Posterior vena cava (tissue), 2 donors: ENCODE measurements at regions not wholly inside any gene's neighbourhood (a gene's known extent, or its start where the extent isn't known, plus 50 kb on each side); places are given as distances from the start of the nearest gene placed in this dataset.

ENCODE experiments used
- DNase-seq: peaks from one replicate; pipeline ENCODE4 v3.0.0-alpha.2; 2020; ENCODE audit warnings: low spot score
- intact Hi-C, 2 donors: fragments of 100-400 bp; cut with DNase I; formaldehyde crosslinking; loops; one replicate each; pipeline versions ENCODE4 v1.14.1 to v1.14.2; 2022 to 2023
- donor health status: DM: yes; HTN: yes; CAD: no.
- donor health status: DM: yes; HTN: yes; CAD: no.

DNA sequence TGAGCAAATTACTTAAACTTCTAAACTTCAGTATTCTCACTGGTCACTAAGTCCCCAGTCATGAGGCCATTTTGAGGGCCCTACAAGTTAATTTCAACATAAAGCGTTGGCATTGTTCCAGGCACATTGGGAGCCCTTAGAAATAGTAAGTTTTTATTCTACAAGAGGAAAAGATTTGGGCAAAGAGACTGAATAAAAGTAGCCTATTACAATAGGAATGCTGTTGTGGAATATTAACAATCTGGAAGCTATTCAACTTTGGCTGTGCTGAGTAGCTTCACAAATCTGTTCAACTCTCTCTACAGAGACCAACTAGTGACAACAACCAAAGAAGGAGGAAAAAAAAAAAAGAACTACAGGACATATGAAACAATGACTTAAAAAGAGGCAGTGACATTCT lies 1287.5 kb upstream of the NXPH2 start:
- intact Hi-C loops = no loop called here
- no peak for DNase-seq

DNA sequence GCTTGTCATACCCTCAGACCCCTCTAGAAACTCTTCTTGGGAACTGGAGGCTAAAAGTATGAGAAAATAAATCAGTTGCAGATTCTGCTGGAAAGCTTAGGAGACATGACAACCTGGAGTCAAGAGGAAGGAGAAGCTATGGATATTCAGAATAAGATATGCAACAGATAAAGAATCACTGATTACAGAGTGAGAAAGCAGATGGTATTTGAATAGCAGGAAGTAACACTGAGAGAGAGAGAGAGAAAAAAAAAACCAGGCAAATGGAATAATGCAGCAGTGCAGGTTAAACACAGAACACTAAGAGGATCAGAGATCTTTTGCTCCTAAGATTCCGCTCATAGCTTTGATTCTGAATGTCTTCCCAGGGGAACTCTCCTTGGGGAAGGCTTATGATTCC lies 1284.1 kb upstream of the NXPH2 start:
- DNase-seq = no peak
- intact Hi-C loops = no loop called here

DNA sequence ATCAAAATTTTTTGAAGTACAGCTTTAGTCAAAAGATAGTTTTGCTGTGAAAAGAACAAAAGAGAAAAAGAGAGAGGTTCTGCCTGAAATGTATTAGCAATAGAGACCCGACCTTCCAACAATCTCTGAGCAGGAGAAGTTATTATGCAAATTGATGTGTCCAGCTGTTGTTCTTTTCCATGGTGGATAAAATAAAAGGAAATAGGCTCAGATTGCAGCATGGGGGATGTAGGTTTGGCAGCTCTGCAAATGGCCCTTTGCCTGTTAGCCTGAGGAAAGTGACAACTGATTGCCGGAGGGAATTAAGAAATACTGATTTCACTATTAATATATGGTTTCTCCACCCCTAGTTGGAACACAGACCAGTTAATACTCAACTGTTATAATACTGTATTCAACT lies 1283.2 kb upstream of the NXPH2 start:
- no peak for DNase-seq
- intact Hi-C loops = no loop called here

DNA sequence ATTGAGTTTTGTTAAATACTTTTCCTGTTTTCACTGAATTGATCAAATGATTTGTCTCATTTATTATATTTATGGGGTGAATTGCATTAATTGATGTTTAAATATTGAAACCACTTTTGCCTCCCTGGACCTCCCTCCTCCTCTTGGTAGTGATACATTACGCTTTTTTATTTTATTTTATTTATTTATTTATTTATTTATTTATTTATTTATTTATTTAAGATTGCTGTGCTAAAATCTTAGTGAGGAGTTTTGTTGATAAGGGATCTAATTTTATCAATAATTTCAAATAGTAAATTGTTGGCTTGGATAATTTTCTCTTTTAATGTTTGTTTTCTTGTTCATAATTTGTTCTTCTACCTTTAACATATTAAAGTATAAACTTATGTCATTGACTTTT lies 1281.0 kb upstream of the NXPH2 start:
- DNase-seq = no peak
- intact Hi-C loops = no loop called here

DNA sequence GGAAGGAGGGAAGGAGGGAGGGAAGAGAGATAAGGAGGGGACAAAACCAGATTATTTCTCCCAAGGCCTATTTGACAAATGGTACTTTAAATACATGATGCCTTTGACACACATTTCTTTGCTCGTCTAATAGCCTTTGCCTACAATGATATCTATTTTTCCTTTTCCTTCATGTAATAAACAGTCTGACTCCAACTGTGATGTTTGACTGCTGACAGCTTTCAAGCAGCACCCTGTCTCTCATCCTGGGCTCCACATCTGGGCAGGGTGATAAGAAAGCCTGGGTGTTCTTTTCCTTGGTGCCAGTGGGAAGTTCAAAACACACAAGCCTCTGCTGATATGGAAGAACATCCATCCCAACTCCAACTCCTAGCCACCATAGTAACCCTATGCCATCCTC lies 1277.7 kb upstream of the NXPH2 start:
- intact Hi-C loops = no loop called here

DNA sequence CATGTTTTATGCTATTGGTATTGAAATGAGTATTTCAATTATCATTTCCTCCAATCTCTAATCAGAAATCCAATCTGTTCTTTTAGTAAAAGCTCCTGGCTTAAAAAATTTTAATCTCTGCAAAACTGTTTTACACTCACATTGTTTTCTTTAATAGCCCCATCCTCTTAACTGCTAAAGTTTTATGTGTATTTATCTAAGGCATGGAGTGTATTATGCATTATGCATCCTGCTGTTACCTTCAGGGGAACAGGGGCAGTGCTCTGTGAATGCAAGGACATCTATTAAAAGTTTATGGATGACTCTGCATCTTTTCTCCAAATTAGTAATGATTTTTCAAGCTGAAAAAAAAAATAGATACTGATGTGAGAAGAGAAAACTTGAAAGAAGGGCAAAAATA lies 1261.6 kb upstream of the NXPH2 start:
- intact Hi-C loops = no loop called here
- no peak for DNase-seq

More for the DNA sequence above, 1277.7 kb upstream of the NXPH2 start:
- DNase-seq = no peak

DNA sequence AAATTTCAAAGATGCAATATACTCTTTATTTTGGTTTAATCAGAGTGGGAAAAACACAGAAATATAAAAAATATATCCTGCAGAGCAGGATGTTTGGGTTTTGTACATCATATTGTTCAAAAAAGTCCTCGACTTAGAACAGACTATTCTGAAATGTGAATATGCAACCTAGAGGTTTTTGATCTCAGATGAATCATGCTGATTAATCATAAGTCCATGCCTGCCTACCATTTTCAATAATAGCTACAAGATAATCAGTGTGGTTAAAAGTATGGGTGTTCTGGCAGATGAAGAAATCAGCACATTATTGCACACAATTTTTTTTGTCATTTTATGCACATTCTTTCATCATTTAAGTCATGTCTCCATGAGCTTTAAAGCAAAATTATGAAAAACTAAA lies 1261.0 kb upstream of the NXPH2 start:
- no peak for DNase-seq
- intact Hi-C loops = no loop called here

DNA sequence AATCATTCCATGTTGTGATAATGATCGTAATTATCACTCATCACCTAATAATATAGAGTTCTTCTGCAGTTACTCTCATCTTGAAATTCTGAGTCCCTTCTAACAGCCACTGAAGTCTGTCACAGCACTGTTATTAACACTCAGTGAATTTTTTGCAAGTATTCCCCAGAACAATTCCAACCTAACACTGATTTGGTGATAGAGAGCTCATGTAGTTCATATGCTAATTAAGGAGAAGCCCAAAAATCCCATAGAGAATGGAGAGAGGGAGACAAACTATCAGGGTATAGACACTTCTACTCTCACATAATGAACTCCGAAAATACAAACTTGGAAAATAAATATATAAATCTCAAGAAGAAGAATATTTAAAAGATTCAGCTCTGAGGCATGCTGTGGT lies 1253.4 kb upstream of the NXPH2 start:
- DNase-seq = no peak
- intact Hi-C loops = no loop called here

DNA sequence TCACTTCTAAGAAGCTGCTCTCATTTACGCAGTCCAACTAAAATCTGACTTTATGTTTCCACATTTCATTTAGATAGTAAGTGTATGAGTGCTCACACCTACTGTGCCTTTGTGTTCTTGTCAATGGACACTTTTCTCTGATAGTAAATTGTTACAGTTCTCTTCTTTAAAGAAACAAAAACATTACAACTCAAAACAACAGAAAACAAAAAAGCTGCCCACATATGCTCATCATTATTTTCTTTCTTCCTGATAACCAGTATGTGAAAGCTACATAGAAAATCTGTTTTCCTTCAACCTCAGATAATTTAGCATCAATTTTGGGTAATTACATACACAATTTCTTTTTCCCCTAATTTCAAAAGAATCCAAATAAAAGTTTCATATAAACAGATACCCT lies 1247.8 kb upstream of the NXPH2 start:
- intact Hi-C loops = no loop called here
- DNase-seq = no peak

DNA sequence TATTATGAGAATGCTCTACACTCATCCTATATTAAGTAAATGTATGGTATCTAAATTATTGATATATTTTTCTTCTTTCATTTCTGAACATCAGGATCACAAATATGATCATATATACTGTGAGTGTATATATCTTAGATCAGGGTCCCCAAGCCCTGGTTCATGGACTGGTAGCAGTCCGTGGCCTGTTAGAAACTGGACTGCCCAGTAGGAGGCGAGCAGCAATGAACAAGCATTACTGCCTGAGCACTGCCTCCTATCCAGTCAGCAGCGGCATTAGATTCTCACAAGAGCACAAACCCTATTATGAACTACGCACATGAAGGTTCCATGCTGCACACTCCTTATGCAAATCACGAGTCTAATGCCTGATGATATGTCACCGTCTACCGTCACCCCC lies 1247.1 kb upstream of the NXPH2 start:
- intact Hi-C loops = no loop called here

DNA sequence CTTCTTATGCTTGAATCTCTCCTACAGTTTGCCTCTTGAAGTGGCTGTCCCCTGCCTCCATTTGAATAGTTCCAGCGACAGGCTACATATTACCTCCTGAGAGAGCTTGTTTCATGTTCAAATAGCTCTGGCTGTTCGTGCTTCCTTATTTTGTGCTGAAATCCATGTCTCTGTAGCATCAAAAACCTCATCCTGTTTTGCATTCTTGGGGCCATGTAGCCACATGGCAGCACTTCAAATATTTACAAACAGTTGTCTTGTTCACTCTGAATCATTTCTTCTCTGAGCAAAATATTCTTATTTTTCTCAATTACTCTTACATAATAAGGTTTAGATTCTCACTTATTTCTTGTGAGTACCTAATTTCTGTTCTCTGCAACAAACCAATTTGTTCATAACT lies 1243.1 kb upstream of the NXPH2 start:
- intact Hi-C loops = no loop called here
- DNase-seq = no peak

More for the DNA sequence above, 1247.1 kb upstream of the NXPH2 start:
- DNase-seq = no peak

DNA sequence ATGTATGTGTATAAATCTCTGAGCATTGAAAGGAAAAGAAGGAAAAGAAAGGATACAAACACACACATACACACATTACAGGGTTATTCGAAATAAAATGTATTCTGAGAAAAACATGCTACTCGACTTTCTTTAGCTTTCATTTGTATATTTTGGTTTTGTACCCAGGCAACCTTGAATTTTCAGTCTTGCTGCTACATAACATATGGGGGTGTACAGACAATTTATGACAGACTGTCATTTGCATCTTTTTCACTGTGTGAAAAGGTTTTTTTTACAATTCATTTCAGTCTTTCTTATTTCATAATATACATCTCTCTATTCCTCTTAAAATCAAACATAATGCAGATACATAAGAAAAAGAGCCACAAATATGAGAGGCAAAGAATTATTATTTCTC lies 1238.4 kb upstream of the NXPH2 start:
- intact Hi-C loops = no loop called here
- DNase-seq = no peak

DNA sequence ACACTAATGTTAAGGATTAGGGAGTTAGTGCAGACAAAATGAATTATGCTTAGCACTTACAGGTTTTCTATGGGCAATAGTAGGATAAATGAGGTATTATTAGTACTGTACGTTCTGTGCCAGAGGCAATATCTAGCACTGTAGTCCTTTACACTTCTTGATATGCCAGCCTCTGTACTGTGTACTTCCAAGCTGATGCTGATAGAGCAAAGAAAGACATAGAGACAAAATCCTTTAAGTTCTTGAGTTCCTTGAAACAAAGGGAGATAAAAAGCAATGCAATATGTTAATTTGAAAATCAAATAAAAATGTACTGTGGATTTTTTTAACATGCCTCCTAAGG lies 1234.0 kb upstream of the NXPH2 start:
- intact Hi-C loops = no loop called here
- no peak for DNase-seq

DNA sequence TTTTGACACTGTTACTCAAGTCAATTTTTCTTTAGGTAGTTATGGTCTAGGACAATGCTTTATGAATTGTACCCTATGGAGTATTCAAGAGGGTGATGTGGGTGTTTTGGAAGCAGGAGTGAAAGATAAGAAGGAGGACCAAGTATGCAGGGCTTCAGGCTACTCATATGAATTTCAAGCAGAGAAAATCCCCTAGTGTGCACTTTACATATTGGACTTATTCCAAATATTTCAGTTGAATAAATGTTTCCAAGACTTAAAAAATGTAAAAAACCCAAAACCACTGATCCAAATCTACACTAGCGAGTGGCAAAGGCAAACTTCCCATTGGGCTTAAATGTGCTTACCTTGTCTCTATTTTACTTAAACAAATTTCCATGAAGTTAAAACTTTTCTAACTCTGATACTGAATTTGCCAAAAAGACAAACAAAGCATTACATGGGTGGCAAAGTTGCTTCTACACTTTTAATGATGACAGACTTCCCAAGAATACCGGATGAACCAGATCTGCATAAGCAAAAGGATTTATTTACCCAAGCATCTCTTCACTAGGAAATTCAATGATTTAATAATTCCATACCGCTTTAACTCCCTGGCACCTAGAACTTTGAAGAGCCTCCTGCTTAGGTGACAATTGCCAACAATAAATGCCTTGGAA lies 1233.5 kb upstream of the NXPH2 start:
- intact Hi-C loops = no loop called here
- DNase-seq = no peak

DNA sequence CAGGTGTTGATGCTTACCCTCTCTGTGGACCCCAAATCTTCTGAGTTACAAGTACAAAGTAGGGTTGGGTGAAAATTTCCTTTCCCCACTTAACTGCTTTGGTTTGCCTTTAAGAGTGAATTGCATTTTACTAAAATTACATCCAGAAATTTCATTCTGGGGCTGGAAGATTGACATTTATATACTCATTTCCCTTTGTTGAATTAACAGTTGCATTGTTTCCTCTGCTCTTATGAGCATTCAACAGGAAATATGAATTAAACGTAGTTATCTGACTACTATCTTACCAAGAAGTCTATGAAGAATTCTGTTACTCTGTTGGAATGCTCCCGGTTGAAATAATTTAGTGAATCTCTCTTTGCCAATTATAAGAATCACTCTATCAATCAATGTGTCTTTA lies 1231.1 kb upstream of the NXPH2 start:
- DNase-seq = no peak
- intact Hi-C loops = no loop called here

DNA sequence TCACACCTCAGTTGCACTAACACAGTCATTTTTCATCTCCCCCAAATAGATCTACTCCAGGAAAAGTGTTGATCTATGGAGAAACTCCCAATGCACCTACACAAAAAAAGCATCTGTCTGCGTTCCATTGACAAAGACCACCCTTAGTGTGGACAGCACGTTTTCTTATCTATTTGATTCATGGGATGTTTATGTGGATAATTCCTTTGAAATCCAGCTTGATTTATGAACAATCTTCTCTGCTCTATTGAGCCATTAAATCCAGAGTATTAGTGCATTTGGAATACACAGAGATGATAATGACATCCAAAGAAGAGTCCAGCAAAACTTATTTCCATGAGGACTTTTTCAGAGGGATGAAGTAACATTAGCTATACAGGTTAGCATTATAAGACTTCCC lies 1221.9 kb upstream of the NXPH2 start:
- intact Hi-C loops = no loop called here
- no peak for DNase-seq

DNA sequence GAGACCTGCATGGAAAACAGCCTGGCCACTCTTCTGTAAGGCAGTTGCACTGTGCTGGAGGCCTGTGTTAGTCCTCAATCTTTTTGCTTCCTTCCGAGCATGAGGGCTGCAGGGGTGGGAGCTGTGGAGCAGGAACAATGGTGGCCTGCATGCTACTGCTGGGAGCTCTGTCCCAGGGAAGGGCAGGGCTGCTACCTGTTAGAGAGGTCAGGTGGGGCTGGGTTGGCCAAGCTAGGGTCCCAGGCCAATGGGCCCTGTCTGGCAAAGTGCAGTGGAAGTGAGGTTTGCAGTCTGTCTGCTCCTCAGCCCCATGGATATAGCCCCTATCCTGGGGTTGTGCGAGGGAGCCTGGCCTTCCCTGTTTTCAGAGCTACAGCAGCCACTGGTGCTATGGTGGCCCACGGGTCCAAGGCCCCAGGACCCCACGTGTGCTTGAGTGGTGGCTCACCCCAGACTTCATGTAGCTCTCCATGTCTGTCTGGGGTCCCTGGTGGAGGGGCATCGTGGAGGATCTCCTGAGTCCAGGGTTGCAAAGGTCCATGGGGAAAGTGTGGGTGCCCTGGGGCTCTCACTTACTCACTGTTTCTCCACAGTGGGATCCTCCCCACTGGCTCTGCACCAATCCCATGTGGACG lies 1212.6 kb upstream of the NXPH2 start:
- intact Hi-C loops = no loop called here
- no peak for DNase-seq

DNA sequence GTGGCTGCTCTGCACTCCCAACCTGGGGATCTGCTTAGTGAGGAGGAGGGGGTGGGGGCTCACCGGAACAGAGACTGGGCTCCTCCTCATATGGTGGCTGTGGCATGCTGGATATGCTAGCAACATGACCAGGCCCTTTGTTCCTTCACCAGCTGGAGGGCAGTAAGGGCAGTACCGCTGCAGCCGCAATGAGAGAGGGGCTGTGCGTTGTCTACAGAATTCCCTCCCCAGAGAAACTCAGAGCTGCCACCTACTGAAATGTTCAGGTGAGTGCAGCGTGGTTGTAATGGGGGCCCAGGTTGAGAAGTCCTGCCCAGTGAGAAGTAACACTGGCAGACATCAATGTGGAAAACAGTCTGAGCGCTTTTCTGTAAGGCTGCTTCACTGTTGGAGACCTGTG lies 1211.9 kb upstream of the NXPH2 start:
- intact Hi-C loops = no loop called here
- no peak for DNase-seq

DNA sequence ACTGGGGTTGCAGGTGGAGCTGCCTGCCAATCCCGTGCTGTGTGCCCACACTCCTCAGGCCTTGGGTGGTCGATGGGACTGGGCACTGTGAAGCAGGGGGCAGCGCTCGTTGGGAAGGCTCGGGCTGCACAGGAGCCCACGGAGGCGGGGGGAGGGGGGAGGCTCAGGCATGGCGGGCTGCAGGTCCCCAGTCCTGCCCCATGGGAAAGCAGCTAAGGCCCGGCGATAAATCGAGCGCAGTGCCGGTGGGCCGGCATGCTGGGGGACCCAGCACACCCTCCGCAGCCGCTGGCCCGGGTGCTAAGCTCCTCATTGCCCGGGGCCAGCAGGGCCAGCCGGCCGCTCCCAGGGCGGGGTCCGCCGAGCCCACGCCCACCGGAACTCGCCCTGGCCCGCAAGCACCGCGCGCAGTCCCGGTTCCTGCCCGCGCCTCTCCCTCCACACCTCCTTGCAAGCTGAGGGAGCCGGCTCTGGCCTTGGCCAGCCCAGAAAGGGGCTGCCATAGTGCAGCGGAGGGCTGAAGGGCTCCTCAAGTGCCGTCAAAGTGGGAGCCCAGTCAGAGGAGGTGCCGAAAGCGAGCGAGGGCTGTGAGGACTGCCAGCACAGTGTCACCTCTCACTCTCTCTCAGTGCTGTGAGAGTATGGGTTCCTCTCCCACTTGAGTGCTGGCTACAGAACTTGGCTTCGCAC lies 1210.6 kb upstream of the NXPH2 start:
- intact Hi-C loops = no loop called here
- DNase-seq = no peak

DNA sequence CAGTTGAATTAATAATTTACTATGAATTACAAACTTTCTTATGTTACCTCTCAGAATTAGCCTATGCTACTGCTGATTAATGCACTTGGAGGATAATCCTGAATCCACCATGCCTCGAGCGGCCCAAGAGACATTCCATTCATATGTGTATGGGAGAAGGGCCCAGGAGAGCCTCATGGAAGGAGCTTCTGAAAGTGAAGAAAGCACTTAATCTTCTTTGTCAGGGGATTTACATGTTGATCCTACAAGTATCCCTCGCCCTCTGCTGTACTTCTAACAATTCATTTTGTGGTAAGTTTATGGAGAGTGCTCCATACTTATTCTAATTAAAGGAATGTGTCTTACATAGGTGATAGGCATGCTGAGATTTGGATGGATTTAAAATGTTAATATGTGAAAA lies 1189.1 kb upstream of the NXPH2 start:
- DNase-seq = no peak
- intact Hi-C loops = no loop called here

DNA sequence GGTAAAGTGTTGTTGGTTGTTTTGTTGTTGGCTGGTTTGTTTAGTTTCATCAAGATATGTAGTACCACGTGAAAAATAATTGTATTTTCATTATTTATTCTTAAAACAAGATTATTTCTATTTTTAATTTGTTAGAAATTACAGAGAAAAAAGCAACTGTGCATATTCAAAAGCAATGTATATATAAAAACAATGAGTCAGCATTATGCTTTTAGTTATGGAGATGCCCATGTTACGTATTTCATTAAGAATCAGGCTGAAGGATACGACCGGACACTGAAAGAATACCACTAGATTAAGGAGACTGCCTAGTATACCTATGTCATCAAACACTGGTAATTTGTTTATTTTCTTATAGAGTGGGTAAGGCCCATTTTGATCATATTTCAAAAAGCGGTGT lies 1188.4 kb upstream of the NXPH2 start:
- no peak for DNase-seq
- intact Hi-C loops = no loop called here
